ENCODE measurements at regions not wholly inside any gene's neighbourhood (a gene's known extent, or its start where the extent isn't known, plus 50 kb on each side); places are given as distances from the start of the nearest gene placed in this dataset.
"Not testable (repeated sequence)": the region's sequence is repeated elsewhere in the genome, so short reads cannot be mapped to it uniquely, and the experiment has no call there.

DNA sequence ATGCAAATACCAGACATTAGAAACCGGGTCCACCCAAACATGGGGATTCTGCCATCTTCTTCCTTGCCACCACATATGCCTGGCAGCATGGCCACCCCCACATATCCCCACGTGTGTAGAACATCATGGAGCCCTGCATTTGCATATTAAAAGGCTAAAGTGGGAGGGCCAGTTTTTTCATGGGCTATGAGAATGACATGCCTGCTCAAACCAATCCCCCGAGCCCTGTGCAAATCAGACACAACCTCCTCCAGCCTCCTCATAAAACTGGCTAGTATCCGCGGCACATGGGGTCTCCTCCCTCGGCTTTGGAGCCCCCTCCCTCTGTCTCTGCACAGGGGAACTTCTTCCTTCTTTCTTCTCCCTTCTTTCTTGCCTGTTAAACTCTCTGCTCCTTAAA lies 174.9 kb upstream of the WSCD1 start:
- H3K4me3 ChIP-seq (replicated peaks in 1 of 2; ENCODE audit: low read depth in 2 of 2, low read length in 2 of 2): no peak overlapping the region
- DNase-seq (ENCODE audit: low read depth in 2 of 2): no peak
- TF ChIP-seq, protein P1, sequence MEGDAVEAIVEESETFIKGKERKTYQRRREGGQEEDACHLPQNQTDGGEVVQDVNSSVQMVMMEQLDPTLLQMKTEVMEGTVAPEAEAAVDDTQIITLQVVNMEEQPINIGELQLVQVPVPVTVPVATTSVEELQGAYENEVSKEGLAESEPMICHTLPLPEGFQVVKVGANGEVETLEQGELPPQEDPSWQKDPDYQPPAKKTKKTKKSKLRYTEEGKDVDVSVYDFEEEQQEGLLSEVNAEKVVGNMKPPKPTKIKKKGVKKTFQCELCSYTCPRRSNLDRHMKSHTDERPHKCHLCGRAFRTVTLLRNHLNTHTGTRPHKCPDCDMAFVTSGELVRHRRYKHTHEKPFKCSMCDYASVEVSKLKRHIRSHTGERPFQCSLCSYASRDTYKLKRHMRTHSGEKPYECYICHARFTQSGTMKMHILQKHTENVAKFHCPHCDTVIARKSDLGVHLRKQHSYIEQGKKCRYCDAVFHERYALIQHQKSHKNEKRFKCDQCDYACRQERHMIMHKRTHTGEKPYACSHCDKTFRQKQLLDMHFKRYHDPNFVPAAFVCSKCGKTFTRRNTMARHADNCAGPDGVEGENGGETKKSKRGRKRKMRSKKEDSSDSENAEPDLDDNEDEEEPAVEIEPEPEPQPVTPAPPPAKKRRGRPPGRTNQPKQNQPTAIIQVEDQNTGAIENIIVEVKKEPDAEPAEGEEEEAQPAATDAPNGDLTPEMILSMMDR (IDR thresholded peaks at IDR 0.05; ENCODE audit: low read depth, low read length): no peak

DNA sequence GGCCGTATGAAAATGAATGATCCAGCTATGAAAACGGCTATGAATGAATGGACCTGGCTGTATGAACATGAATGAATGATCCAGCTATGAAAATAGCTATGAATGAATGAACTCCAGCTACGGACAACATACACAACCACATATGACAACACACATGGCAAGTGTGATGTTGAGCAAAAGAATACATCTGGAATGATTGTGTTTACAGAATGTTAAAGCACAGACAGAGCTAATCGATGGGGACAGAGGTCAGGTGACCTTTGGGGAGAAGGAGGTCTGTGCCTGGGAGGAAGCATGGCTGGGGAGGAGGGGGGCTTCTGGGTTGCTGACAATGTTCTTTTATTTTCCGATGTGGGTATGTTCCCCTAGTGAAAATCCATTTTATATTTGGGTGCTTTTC lies 174.0 kb upstream of the WSCD1 start:
- TF ChIP-seq, protein P1 (IDR thresholded peaks at IDR 0.05; ENCODE audit: low read depth, low read length): no peak
- no peak for DNase-seq (ENCODE audit: low read depth in 2 of 2)
- no peak overlapping the region for H3K4me3 ChIP-seq (replicated peaks in 1 of 2; ENCODE audit: low read depth in 2 of 2, low read length in 2 of 2)

DNA sequence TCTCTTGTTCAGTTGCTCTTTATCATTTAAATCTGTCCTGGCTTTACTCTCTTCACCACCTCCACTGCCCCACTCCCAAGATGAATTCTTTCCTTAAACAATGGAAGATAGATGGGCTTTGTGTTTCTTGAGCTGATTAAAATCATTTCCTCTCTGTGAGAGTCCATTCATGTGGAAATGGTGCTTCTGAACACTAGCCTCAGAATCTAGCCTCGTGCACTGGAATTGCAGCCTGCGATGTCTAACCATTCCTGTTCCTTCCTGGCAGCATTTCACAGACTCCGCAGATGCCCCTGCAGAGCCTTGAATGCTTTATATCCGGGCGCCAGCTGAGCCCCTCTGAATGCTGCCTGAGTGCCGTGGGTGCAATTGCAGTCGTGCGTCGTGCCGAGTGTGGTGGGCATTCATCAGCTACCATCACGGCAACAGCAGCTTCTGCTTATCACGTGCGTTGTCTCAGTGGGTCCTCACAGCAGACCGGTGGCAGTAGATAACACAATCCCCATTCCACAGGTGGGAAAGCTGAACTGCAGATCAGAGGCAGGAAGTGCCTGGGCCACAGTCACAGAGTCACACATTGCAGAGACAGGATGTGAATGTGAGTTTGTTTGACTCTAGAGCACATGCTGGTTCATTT lies 172.8 kb upstream of the WSCD1 start:
- TF ChIP-seq, protein P1 (IDR thresholded peaks at IDR 0.05; ENCODE audit: low read depth, low read length): no peak
- H3K4me3 ChIP-seq (replicated peaks in 1 of 2; ENCODE audit: low read depth in 2 of 2, low read length in 2 of 2): no peak overlapping the region
- DNase-seq (ENCODE audit: low read depth in 2 of 2): no peak

DNA sequence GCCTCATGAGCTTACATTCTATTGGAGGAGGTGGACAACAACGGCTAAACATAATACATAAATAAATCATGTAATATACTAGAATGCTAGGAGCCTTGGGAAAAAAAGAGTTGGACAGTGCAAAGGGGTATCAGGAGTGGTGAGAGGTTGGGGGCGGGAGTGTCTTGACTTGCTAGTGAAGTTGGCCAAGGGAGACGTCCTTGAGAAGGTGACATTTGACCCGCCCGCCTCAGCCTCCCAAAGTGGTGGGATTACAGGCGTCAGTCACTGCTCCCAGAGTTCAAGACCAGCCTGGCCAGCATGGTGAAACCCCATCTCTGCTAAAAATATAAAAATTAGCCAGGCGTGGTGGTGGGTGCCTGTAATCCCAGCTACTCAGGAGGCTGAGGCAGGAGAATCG lies 172.2 kb upstream of the WSCD1 start:
- H3K4me3 ChIP-seq (replicated peaks in 1 of 2; ENCODE audit: low read depth in 2 of 2, low read length in 2 of 2); DNase-seq (ENCODE audit: low read depth in 2 of 2): not testable (repeated sequence)

DNA sequence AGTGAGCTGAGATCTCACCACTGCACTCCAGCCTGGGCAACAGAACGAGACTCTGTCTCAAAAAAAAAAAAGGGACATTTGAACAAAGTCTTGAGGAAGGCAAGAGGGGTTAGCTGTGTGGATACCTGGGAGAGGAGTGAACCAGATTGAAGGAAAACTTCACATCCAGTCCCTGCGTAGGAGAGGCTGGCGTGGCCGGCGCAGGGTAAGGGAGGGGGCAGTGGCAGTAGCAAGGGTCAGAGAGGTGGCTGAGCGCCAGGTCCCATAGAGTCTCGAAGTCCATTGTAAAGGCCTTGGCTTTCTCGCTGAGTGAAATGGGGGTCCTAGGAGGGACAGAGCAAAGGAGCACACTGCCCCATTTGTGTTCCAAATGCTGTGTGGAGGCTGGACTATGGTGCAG lies 171.8 kb upstream of the WSCD1 start:
- DNase-seq (ENCODE audit: low read depth in 2 of 2): no peak
- TF ChIP-seq, protein P1 (IDR thresholded peaks at IDR 0.05; ENCODE audit: low read depth, low read length): no peak
- no peak overlapping the region for H3K4me3 ChIP-seq (replicated peaks in 1 of 2; ENCODE audit: low read depth in 2 of 2, low read length in 2 of 2)

DNA sequence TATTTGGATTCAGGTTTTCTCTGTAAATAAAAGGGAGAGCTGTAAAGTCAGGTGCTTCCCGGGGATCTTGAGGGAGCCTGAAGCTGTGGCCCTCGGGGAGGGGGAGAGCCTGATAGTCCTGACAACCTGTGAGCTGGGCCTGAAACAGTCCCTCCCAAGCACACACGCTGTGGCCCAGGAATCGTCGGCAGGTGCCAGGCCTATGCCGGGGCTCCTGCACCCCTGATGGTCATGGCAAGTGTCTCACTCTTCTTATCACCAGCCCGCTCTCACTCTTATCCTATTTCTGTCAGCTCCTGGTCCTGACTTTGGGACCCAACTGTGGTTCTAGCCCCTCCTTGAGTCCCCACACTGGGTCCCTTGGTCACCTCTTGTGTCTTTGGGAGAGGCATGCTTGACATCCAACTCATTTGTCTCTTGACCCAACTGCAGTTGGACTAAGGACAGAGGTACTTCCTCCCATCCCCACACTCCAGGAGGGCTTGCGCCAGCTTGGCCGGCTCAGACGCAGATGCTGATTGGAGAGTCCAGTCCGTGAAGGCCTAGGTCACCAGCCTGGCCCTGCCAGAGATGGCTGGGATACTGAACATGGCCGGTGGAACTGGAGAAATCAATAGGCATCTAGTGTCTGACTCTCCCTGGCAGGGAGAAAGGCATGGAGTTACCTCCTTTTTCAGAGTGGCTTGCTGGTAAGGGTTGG lies 170.5 kb upstream of the WSCD1 start:
- no peak overlapping the region for H3K4me3 ChIP-seq (replicated peaks in 1 of 2; ENCODE audit: low read depth in 2 of 2, low read length in 2 of 2)
- TF ChIP-seq, protein P1 (IDR thresholded peaks at IDR 0.05; ENCODE audit: low read depth, low read length): no peak
- DNase-seq (ENCODE audit: low read depth in 2 of 2): no peak

DNA sequence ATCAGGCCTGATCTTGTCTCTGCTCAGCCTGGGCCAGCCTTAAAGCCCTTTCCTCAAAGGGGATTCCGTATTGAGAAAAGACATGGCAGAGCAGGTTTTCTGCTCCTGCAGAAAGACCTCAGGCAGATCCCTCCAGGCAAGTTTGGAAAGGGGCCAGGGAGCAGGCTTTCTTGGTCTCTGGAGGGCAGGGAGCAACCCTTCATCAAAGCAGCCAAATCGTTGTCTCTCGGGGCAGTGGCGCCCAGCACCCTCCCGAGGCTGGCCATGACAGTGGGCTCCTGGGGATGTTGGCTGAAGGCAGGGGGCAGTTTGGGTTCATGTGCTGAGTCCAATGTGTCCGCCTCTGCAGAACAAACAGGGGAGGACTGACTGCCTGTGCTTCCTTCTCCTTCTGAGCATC lies 168.4 kb upstream of the WSCD1 start:
- no peak overlapping the region for H3K4me3 ChIP-seq (replicated peaks in 1 of 2; ENCODE audit: low read depth in 2 of 2, low read length in 2 of 2)
- no peak for DNase-seq (ENCODE audit: low read depth in 2 of 2)

More for the DNA sequence above, 168.4 kb upstream of the WSCD1 start:
- TF ChIP-seq, protein P1 (IDR thresholded peaks at IDR 0.05; ENCODE audit: low read depth, low read length): no peak
